ENCODE measurements at regions not wholly inside any gene's neighbourhood (a gene's known extent, or its start where the extent isn't known, plus 50 kb on each side); places are given as distances from the start of the nearest gene placed in this dataset.

- in situ Hi-C loops (cut with HindIII; ENCODE audit: low sequenced_read_pairs): no loop called here
- no peak for TF ChIP-seq CTCF (IDR thresholded peaks at IDR 0.05; ENCODE audit: low read depth, low read length, missing control alignments)
Measured at GRCh38 chr21:17738176-17738953, 80.8 kb downstream of the C21orf91 start.

GRCh38 chr21:17736072-17736471 is 83.1 kb downstream of the C21orf91 start:
- no peak for TF ChIP-seq CTCF (IDR thresholded peaks at IDR 0.05; ENCODE audit: low read depth, low read length, missing control alignments)
- in situ Hi-C loops (cut with HindIII; ENCODE audit: low sequenced_read_pairs): no loop called here
- no peak overlapping the region for H3K4me3 ChIP-seq (ENCODE audit: low read depth, low read length)
- DNase-seq (ENCODE audit: low read depth): no peak

More at GRCh38 chr21:17738176-17738953, 80.8 kb downstream of the C21orf91 start:
- H3K4me3 ChIP-seq (ENCODE audit: low read depth, low read length): no peak overlapping the region
- no peak for DNase-seq (ENCODE audit: low read depth)

- in situ Hi-C loops (cut with HindIII; ENCODE audit: low sequenced_read_pairs): no loop called here
- no peak for TF ChIP-seq CTCF (IDR thresholded peaks at IDR 0.05; ENCODE audit: low read depth, low read length, missing control alignments)
- DNase-seq (ENCODE audit: low read depth): no peak
- H3K4me3 ChIP-seq (ENCODE audit: low read depth, low read length): no peak overlapping the region
Measured at GRCh38 chr21:17733209-17733608, 85.9 kb downstream of the C21orf91 start.

- peak; percentile 42 for DNase-seq (ENCODE audit: low read depth)
- no peak overlapping the region for H3K4me3 ChIP-seq (ENCODE audit: low read depth, low read length)
- in situ Hi-C loops (cut with HindIII; ENCODE audit: low sequenced_read_pairs): no loop called here
- TF ChIP-seq CTCF (IDR thresholded peaks at IDR 0.05; ENCODE audit: low read depth, low read length, missing control alignments): no peak
Measured at GRCh38 chr21:17732306-17732705, 86.8 kb downstream of the C21orf91 start.

- in situ Hi-C loops (cut with HindIII; ENCODE audit: low sequenced_read_pairs): no loop called here
- no peak for DNase-seq (ENCODE audit: low read depth)
- TF ChIP-seq CTCF (IDR thresholded peaks at IDR 0.05; ENCODE audit: low read depth, low read length, missing control alignments): no peak
- no peak overlapping the region for H3K4me3 ChIP-seq (ENCODE audit: low read depth, low read length)
Measured at GRCh38 chr21:17731554-17731953, 87.6 kb downstream of the C21orf91 start.

GRCh38 chr21:17730782-17731181 is 88.4 kb downstream of the C21orf91 start:
- in situ Hi-C loops (cut with HindIII; ENCODE audit: low sequenced_read_pairs): no loop called here
- TF ChIP-seq CTCF (IDR thresholded peaks at IDR 0.05; ENCODE audit: low read depth, low read length, missing control alignments): no peak
- no peak for DNase-seq (ENCODE audit: low read depth)
- no peak overlapping the region for H3K4me3 ChIP-seq (ENCODE audit: low read depth, low read length)
